GM23338 (cell line): ENCODE measurements at regions not wholly inside any gene's neighbourhood (a gene's known extent, or its start where the extent isn't known, plus 50 kb on each side); places are given as distances from the start of the nearest gene placed in this dataset.

Source experiments
- CTCF ChIP-seq, 2 experiments: fragments of 200-600 bp in 1 of 2; sonication (generic) in 1 of 2; conservative IDR thresholded peaks; 2 replicates each; pipeline versions ENCODE4 v1.5.1 to v1.6.1; 2016 to 2017; ENCODE audit warnings: antibody characterized with exemption in 2 of 2, low read depth in 2 of 2, mild to moderate bottlenecking in 2 of 2, moderate library complexity in 1 of 2
- EZH2 ChIP-seq: fragments of 200-600 bp; sonication (generic); IDR thresholded peaks from one replicate; pipeline ENCODE4 v1.8.0; 2017; ENCODE audit warnings: antibody characterized with exemption, mild to moderate bottlenecking, low read depth; ENCODE audit not compliant: unreplicated experiment
- EZH2phosphoT487 ChIP-seq: fragments of 200-600 bp; sonication (generic); IDR thresholded peaks from one replicate; pipeline ENCODE4 v1.8.1; 2018; ENCODE audit warnings: antibody characterized with exemption; ENCODE audit not compliant: unreplicated experiment
- JUNB ChIP-seq: IDR thresholded peaks from one replicate; pipeline ENCODE4 v1.6.1; 2016; ENCODE audit warnings: antibody characterized with exemption; ENCODE audit not compliant: unreplicated experiment
- POLR2AphosphoS5 ChIP-seq: IDR thresholded peaks from 2 replicates; pipeline ENCODE4 v1.6.1; 2016; ENCODE audit warnings: antibody characterized with exemption, low read depth

- TF ChIP-seq CTCF (conservative IDR thresholded peaks at IDR 0.05; ENCODE audit: low read depth in 2 of 2) (no peak), JUNB (no peak), EZH2 (no peak), POLR2AphosphoS5 (no peak), EZH2phosphoT487 (no peak)
These were observed 64.7 kb upstream of the LRRC7 start for GRCh38 chr1:69502991-69503390.
